Skeletal muscle satellite cell (primary cell): ENCODE measurements at regions not wholly inside any gene's neighbourhood (a gene's known extent, or its start where the extent isn't known, plus 50 kb on each side); places are given as distances from the start of the nearest gene placed in this dataset.

ENCODE experiments used
- H3K27me3 ChIP-seq: 2 replicates; pipeline ENCODE4 v1.7.0; 2013; ENCODE audit warnings: low read length; ENCODE audit not compliant: control insufficient read depth, insufficient read depth
- H3K36me3 ChIP-seq: 2 replicates; pipeline ENCODE4 v1.7.0; 2013; ENCODE audit warnings: mild to moderate bottlenecking, control low read depth, low read length; ENCODE audit not compliant: insufficient read depth
- H3K4me1 ChIP-seq: 2 replicates; pipeline ENCODE4 v1.7.0; 2013; ENCODE audit warnings: low read length; ENCODE audit not compliant: control insufficient read depth, insufficient read depth
- H3K4me2 ChIP-seq: 2 replicates; pipeline ENCODE4 v1.7.0; 2013; ENCODE audit warnings: mild to moderate bottlenecking, low read length
- H3K4me3 ChIP-seq: 2 replicates; pipeline ENCODE4 v1.7.0; 2013; ENCODE audit warnings: low read length
- H3K9ac ChIP-seq: 2 replicates; pipeline ENCODE4 v1.7.0; 2013; ENCODE audit warnings: mild to moderate bottlenecking, low read depth, low read length, moderate library complexity
- H3K9me3 ChIP-seq: replicated peaks from 2 replicates; pipeline ENCODE4 v1.7.0; 2013; ENCODE audit warnings: mild to moderate bottlenecking, control low read depth, low read length

GRCh38 chr6:17227403-17227802 is 53.8 kb upstream of the RBM24 start:
- Histone ChIP-seq H3K27me3 (no peaks in the 10 kb centered on the region), H3K4me3 (no peak overlapping the region), H3K4me2 (no peak overlapping the region), H3K36me3 (no peaks in the 10 kb centered on the region), H3K9ac (no peak overlapping the region), H3K9me3 (no peaks in the 10 kb centered on the region), H3K4me1 (peaks cover 10% of the 10 kb centered on the region)
